GM23338 (cell line): ENCODE measurements at regions not wholly inside any gene's neighbourhood (a gene's known extent, or its start where the extent isn't known, plus 50 kb on each side); places are given as distances from the start of the nearest gene placed in this dataset.

Source experiments
- ATAC-seq: fragments of 200-7000 bp; cut with Tn5 transposase; 3 replicates; pipeline ENCODE4 v1.9.1; 2020
- DNase-seq: peaks from one replicate; pipeline ENCODE4 v3.0.0-alpha.2; 2015; ENCODE audit warnings: low spot score
- H2AFZ ChIP-seq: fragments of 200-600 bp; sonication (generic); 2 replicates; pipeline ENCODE4 v1.8.0; 2016; ENCODE audit warnings: antibody characterized with exemption, mild to moderate bottlenecking, moderate library complexity
- H3F3A ChIP-seq: fragments of 200-600 bp; sonication (generic); replicated peaks from 2 replicates; pipeline ENCODE4 v1.8.0; 2017; ENCODE audit warnings: antibody characterized with exemption, mixed run types, low read depth
- H3K27ac ChIP-seq: fragments of 200-600 bp; sonication (generic); 2 replicates; pipeline ENCODE4 v1.6.1; 2016; ENCODE audit warnings: low read depth
- H3K27me3 ChIP-seq: fragments of 200-600 bp; sonication (generic); 2 replicates; pipeline ENCODE4 v1.8.0; 2016; ENCODE audit warnings: mild to moderate bottlenecking, mixed run types, moderate library complexity; ENCODE audit not compliant: insufficient read depth
- H3K36me3 ChIP-seq: fragments of 200-600 bp; sonication (generic); 2 replicates; pipeline ENCODE4 v1.8.0; 2016; ENCODE audit warnings: mild to moderate bottlenecking; ENCODE audit not compliant: insufficient read depth
- H3K4me1 ChIP-seq: fragments of 200-600 bp; sonication (generic); 2 replicates; pipeline ENCODE4 v1.8.0; 2016; ENCODE audit warnings: mild to moderate bottlenecking, moderate library complexity; ENCODE audit not compliant: insufficient read depth
- H3K4me2 ChIP-seq: fragments of 200-600 bp; sonication (generic); 2 replicates; pipeline ENCODE4 v1.7.1; 2017; ENCODE audit warnings: mixed run types
- H3K4me3 ChIP-seq: fragments of 200-600 bp; sonication (generic); 2 replicates; pipeline ENCODE4 v1.6.1; 2016; ENCODE audit warnings: mixed run types
- H3K79me2 ChIP-seq: fragments of 200-600 bp; sonication (generic); replicated peaks from 2 replicates; pipeline ENCODE4 v1.8.0; 2017; ENCODE audit warnings: mild to moderate bottlenecking; ENCODE audit not compliant: insufficient read depth
- H3K9me2 ChIP-seq: fragments of 200-600 bp; sonication (generic); 2 replicates; pipeline ENCODE4 v1.8.0; 2017; ENCODE audit not compliant: insufficient read depth
- H4K20me1 ChIP-seq: fragments of 200-600 bp; sonication (generic); replicated peaks from 2 replicates; pipeline ENCODE4 v1.8.0; 2017; ENCODE audit warnings: mild to moderate bottlenecking; ENCODE audit not compliant: insufficient read depth
- H3K27ac Mint-ChIP-seq: 2 replicates; pipeline ENCODE4 v1.8.0; 2020; ENCODE audit warnings: inconsistent platforms, mild to moderate bottlenecking, moderate library complexity, mixed read lengths
- H3K27me3 Mint-ChIP-seq: 3 replicates; pipeline ENCODE4 v1.8.0; 2022; ENCODE audit warnings: low read depth, mild to moderate bottlenecking, moderate library complexity, mixed read lengths, inconsistent platforms; ENCODE audit not compliant: insufficient read depth, poor library complexity
- H3K36me3 Mint-ChIP-seq: 3 replicates; pipeline ENCODE4 v1.8.0; 2021; ENCODE audit warnings: low read depth, mild to moderate bottlenecking, inconsistent platforms, moderate library complexity, mixed read lengths
- H3K4me1 Mint-ChIP-seq: 3 replicates; pipeline ENCODE4 v1.8.0; 2020; ENCODE audit warnings: mild to moderate bottlenecking, inconsistent platforms, mixed read lengths
- H3K4me3 Mint-ChIP-seq: 3 replicates; pipeline ENCODE4 v1.8.0; 2021; ENCODE audit warnings: moderate library complexity, mild to moderate bottlenecking, inconsistent platforms, mixed read lengths
- H3K9me3 Mint-ChIP-seq: 3 replicates; pipeline ENCODE4 v1.8.0; 2020; ENCODE audit warnings: moderate library complexity, mild to moderate bottlenecking, inconsistent platforms, mixed read lengths
- CREB1 ChIP-seq: fragments of 250-450 bp; sonication (Bioruptor Pico); IDR thresholded peaks from 2 replicates; pipeline ENCODE4 v1.5.0; 2020; ENCODE audit warnings: low read depth, mild to moderate bottlenecking, moderate library complexity
- EZH2 ChIP-seq: fragments of 200-600 bp; sonication (generic); IDR thresholded peaks from one replicate; pipeline ENCODE4 v1.8.0; 2017; ENCODE audit warnings: antibody characterized with exemption, mild to moderate bottlenecking, low read depth; ENCODE audit not compliant: unreplicated experiment
- JUNB ChIP-seq: IDR thresholded peaks from one replicate; pipeline ENCODE4 v1.6.1; 2016; ENCODE audit warnings: antibody characterized with exemption; ENCODE audit not compliant: unreplicated experiment
- POLR2AphosphoS5 ChIP-seq: IDR thresholded peaks from 2 replicates; pipeline ENCODE4 v1.6.1; 2016; ENCODE audit warnings: antibody characterized with exemption, low read depth
- STAT1 ChIP-seq: IDR thresholded peaks from one replicate; pipeline ENCODE4 v1.6.1; 2016; ENCODE audit warnings: antibody characterized with exemption; ENCODE audit not compliant: unreplicated experiment
- ZNF331 ChIP-seq: fragments of 250-450 bp; sonication (Bioruptor Pico); IDR thresholded peaks from 2 replicates; pipeline ENCODE4 v1.5.0; 2020; ENCODE audit warnings: low read depth, mild to moderate bottlenecking, moderate library complexity
- TF ChIP-seq, protein P1 (sequence below), 2 experiments: fragments of 200-600 bp in 1 of 2; sonication (generic) in 1 of 2; conservative IDR thresholded peaks; 2 replicates each; pipeline versions ENCODE4 v1.5.1 to v1.6.1; 2016 to 2017; ENCODE audit warnings: antibody characterized with exemption in 2 of 2, low read depth in 2 of 2, mild to moderate bottlenecking in 2 of 2, moderate library complexity in 1 of 2
- TF ChIP-seq, protein P2 (sequence below): IDR thresholded peaks from one replicate; pipeline ENCODE4 v1.6.1; 2018; ENCODE audit warnings: antibody characterized with exemption; ENCODE audit not compliant: unreplicated experiment
- TF ChIP-seq, protein P3 (sequence below): fragments of 250-450 bp; sonication (Bioruptor Pico); IDR thresholded peaks from 2 replicates; pipeline ENCODE4 v1.5.0; 2020; ENCODE audit warnings: mild to moderate bottlenecking, moderate library complexity
- TF ChIP-seq, protein P4 (sequence below): IDR thresholded peaks from 2 replicates; pipeline ENCODE4 v1.6.1; 2016; ENCODE audit warnings: antibody characterized with exemption

DNA sequence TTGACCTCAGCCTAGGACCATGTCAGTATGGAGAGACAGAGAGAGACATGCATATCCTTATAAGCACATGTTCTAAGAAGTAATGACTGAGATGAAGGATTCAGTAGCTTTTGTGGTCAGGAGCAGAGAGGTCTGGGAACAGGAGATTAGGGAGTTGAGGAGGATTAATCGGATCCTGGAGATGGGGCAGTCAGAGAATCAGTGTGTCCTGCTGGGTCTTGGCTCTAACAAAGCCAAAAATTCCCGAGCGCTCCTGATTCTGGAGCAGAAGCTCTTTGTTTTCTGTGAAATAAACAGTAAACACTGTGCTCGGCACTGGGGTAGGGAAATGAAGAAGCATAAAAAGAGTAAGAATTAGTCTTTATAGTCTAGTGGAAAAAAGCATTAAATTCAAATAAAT, 520.0 kb upstream of the CLINT1 start:
- H3K36me3 ChIP-seq, result no peaks in the 10 kb centered on the region
- peaks cover 3% of the 10 kb centered on the region; the same call in 1 of the 3 replicates for H3K9me3 Mint-ChIP-seq
- no peaks in the 10 kb centered on the region for H3K36me3 Mint-ChIP-seq
- no peak overlapping the region for H3K27ac ChIP-seq
- no peaks in the 10 kb centered on the region for H3K27me3 ChIP-seq
- no peak for ATAC-seq
- H3K27me3 Mint-ChIP-seq, result peaks cover 1% of the 10 kb centered on the region
- H4K20me1 ChIP-seq, result no peaks in the 10 kb centered on the region
- no peaks in the 10 kb centered on the region for H3K79me2 ChIP-seq
- H3K4me3 ChIP-seq, result no peak overlapping the region
- no peak overlapping the region for H3K4me3 Mint-ChIP-seq
- no peak overlapping the region for H3K27ac Mint-ChIP-seq
- H3K4me1 Mint-ChIP-seq, result no peaks in the 10 kb centered on the region
- H3K4me1 ChIP-seq, result no peaks in the 10 kb centered on the region
- no peak overlapping the region for H2AFZ ChIP-seq
- TF ChIP-seq, protein P1, sequence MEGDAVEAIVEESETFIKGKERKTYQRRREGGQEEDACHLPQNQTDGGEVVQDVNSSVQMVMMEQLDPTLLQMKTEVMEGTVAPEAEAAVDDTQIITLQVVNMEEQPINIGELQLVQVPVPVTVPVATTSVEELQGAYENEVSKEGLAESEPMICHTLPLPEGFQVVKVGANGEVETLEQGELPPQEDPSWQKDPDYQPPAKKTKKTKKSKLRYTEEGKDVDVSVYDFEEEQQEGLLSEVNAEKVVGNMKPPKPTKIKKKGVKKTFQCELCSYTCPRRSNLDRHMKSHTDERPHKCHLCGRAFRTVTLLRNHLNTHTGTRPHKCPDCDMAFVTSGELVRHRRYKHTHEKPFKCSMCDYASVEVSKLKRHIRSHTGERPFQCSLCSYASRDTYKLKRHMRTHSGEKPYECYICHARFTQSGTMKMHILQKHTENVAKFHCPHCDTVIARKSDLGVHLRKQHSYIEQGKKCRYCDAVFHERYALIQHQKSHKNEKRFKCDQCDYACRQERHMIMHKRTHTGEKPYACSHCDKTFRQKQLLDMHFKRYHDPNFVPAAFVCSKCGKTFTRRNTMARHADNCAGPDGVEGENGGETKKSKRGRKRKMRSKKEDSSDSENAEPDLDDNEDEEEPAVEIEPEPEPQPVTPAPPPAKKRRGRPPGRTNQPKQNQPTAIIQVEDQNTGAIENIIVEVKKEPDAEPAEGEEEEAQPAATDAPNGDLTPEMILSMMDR (conservative IDR thresholded peaks at IDR 0.05; ENCODE audit: low read depth in 2 of 2), result no peak
- TF ChIP-seq JUNB (no peak), EZH2 (no peak), STAT1 (no peak), ZNF331 (no peak), CREB1 (CRISPR knock-in tag) (no peak), POLR2AphosphoS5 (no peak)
- TF ChIP-seq, protein P2, sequence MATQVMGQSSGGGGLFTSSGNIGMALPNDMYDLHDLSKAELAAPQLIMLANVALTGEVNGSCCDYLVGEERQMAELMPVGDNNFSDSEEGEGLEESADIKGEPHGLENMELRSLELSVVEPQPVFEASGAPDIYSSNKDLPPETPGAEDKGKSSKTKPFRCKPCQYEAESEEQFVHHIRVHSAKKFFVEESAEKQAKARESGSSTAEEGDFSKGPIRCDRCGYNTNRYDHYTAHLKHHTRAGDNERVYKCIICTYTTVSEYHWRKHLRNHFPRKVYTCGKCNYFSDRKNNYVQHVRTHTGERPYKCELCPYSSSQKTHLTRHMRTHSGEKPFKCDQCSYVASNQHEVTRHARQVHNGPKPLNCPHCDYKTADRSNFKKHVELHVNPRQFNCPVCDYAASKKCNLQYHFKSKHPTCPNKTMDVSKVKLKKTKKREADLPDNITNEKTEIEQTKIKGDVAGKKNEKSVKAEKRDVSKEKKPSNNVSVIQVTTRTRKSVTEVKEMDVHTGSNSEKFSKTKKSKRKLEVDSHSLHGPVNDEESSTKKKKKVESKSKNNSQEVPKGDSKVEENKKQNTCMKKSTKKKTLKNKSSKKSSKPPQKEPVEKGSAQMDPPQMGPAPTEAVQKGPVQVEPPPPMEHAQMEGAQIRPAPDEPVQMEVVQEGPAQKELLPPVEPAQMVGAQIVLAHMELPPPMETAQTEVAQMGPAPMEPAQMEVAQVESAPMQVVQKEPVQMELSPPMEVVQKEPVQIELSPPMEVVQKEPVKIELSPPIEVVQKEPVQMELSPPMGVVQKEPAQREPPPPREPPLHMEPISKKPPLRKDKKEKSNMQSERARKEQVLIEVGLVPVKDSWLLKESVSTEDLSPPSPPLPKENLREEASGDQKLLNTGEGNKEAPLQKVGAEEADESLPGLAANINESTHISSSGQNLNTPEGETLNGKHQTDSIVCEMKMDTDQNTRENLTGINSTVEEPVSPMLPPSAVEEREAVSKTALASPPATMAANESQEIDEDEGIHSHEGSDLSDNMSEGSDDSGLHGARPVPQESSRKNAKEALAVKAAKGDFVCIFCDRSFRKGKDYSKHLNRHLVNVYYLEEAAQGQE, result no peak
- TF ChIP-seq, protein P3, sequence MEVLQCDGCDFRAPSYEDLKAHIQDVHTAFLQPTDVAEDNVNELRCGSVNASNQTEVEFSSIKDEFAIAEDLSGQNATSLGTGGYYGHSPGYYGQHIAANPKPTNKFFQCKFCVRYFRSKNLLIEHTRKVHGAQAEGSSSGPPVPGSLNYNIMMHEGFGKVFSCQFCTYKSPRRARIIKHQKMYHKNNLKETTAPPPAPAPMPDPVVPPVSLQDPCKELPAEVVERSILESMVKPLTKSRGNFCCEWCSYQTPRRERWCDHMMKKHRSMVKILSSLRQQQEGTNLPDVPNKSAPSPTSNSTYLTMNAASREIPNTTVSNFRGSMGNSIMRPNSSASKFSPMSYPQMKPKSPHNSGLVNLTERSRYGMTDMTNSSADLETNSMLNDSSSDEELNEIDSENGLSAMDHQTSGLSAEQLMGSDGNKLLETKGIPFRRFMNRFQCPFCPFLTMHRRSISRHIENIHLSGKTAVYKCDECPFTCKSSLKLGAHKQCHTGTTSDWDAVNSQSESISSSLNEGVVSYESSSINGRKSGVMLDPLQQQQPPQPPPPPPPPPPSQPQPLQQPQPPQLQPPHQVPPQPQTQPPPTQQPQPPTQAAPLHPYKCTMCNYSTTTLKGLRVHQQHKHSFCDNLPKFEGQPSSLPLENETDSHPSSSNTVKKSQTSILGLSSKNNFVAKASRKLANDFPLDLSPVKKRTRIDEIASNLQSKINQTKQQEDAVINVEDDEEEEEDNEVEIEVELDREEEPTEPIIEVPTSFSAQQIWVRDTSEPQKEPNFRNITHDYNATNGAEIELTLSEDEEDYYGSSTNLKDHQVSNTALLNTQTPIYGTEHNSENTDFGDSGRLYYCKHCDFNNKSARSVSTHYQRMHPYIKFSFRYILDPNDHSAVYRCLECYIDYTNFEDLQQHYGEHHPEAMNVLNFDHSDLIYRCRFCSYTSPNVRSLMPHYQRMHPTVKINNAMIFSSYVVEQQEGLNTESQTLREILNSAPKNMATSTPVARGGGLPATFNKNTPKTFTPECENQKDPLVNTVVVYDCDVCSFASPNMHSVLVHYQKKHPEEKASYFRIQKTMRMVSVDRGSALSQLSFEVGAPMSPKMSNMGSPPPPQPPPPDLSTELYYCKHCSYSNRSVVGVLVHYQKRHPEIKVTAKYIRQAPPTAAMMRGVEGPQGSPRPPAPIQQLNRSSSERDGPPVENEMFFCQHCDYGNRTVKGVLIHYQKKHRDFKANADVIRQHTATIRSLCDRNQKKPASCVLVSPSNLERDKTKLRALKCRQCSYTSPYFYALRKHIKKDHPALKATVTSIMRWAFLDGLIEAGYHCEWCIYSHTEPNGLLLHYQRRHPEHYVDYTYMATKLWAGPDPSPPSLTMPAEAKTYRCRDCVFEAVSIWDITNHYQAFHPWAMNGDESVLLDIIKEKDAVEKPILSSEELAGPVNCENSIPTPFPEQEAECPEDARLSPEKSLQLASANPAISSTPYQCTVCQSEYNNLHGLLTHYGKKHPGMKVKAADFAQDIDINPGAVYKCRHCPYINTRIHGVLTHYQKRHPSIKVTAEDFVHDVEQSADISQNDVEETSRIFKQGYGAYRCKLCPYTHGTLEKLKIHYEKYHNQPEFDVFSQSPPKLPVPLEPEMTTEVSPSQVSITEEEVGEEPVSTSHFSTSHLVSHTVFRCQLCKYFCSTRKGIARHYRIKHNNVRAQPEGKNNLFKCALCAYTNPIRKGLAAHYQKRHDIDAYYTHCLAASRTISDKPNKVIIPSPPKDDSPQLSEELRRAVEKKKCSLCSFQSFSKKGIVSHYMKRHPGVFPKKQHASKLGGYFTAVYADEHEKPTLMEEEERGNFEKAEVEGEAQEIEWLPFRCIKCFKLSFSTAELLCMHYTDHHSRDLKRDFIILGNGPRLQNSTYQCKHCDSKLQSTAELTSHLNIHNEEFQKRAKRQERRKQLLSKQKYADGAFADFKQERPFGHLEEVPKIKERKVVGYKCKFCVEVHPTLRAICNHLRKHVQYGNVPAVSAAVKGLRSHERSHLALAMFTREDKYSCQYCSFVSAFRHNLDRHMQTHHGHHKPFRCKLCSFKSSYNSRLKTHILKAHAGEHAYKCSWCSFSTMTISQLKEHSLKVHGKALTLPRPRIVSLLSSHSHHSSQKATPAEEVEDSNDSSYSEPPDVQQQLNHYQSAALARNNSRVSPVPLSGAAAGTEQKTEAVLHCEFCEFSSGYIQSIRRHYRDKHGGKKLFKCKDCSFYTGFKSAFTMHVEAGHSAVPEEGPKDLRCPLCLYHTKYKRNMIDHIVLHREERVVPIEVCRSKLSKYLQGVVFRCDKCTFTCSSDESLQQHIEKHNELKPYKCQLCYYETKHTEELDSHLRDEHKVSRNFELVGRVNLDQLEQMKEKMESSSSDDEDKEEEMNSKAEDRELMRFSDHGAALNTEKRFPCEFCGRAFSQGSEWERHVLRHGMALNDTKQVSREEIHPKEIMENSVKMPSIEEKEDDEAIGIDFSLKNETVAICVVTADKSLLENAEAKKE (CRISPR knock-in tag), result no peak
- TF ChIP-seq, protein P4, sequence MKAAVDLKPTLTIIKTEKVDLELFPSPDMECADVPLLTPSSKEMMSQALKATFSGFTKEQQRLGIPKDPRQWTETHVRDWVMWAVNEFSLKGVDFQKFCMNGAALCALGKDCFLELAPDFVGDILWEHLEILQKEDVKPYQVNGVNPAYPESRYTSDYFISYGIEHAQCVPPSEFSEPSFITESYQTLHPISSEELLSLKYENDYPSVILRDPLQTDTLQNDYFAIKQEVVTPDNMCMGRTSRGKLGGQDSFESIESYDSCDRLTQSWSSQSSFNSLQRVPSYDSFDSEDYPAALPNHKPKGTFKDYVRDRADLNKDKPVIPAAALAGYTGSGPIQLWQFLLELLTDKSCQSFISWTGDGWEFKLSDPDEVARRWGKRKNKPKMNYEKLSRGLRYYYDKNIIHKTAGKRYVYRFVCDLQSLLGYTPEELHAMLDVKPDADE, result no peak
- H3K9me2 ChIP-seq, result no peaks in the 10 kb centered on the region
- H3K4me2 ChIP-seq, result no peak overlapping the region
- no peaks in the 10 kb centered on the region for H3F3A ChIP-seq
- DNase-seq, result no peak
